ENCODE measurements at regions not wholly inside any gene's neighbourhood (a gene's known extent, or its start where the extent isn't known, plus 50 kb on each side); places are given as distances from the start of the nearest gene placed in this dataset.
"Not testable (repeated sequence)": the region's sequence is repeated elsewhere in the genome, so short reads cannot be mapped to it uniquely, and the experiment has no call there.

- no peak for DNase-seq
These were observed 465.8 kb upstream of the ANO5 start for GRCh38 chr11:21727102-21727501.

- no peak for DNase-seq
These were observed 456.5 kb upstream of the ANO5 start for GRCh38 chr11:21736404-21736803.

- DNase-seq = not testable (repeated sequence)
These were observed 440.2 kb upstream of the ANO5 start for GRCh38 chr11:21752475-21753243.

- not testable (repeated sequence) for DNase-seq
These were observed 439.6 kb upstream of the ANO5 start for GRCh38 chr11:21753244-21753767.

GRCh38 chr11:21761000-21761399, 431.9 kb upstream of the ANO5 start:
- DNase-seq = no peak

GRCh38 chr11:21768388-21768787, 424.5 kb upstream of the ANO5 start:
- DNase-seq = no peak

GRCh38 chr11:21769188-21769587, 423.7 kb upstream of the ANO5 start:
- DNase-seq = no peak

- peak; percentile 36 for DNase-seq
These were observed 421.8 kb upstream of the ANO5 start for GRCh38 chr11:21771097-21771496.

GRCh38 chr11:21774212-21774611, 418.7 kb upstream of the ANO5 start:
- no peak for DNase-seq

- no peak for DNase-seq
These were observed 417.0 kb upstream of the ANO5 start for GRCh38 chr11:21775911-21776310.

GRCh38 chr11:21783954-21784353, 408.9 kb upstream of the ANO5 start:
- no peak for DNase-seq

- no peak for DNase-seq
These were observed 407.5 kb upstream of the ANO5 start for GRCh38 chr11:21785351-21785750.

GRCh38 chr11:21794306-21794705, 398.6 kb upstream of the ANO5 start:
- no peak for DNase-seq

- DNase-seq = no peak
These were observed 394.7 kb upstream of the ANO5 start for GRCh38 chr11:21798216-21798615.

GRCh38 chr11:21804523-21804922, 388.4 kb upstream of the ANO5 start:
- not testable (repeated sequence) for DNase-seq

- no peak for DNase-seq
These were observed 386.4 kb upstream of the ANO5 start for GRCh38 chr11:21806508-21806907.

- DNase-seq = no peak
These were observed 385.9 kb upstream of the ANO5 start for GRCh38 chr11:21806947-21807346.

- no peak for DNase-seq
These were observed 385.5 kb upstream of the ANO5 start for GRCh38 chr11:21807350-21807749.

- no peak for DNase-seq
These were observed 382.2 kb upstream of the ANO5 start for GRCh38 chr11:21810650-21811049.

GRCh38 chr11:21811572-21811971, 381.3 kb upstream of the ANO5 start:
- DNase-seq = no peak

- no peak for DNase-seq
These were observed 378.7 kb upstream of the ANO5 start for GRCh38 chr11:21814169-21814568.

GRCh38 chr11:21817696-21818095, 375.2 kb upstream of the ANO5 start:
- DNase-seq = no peak

GRCh38 chr11:21820176-21820575, 372.7 kb upstream of the ANO5 start:
- no peak for DNase-seq

GRCh38 chr11:21825127-21825526, 367.8 kb upstream of the ANO5 start:
- DNase-seq = no peak

GRCh38 chr11:21838427-21838826, 354.5 kb upstream of the ANO5 start:
- DNase-seq = no peak

Data from midbrain (tissue), 1 donor.